ENCODE measurements at regions not wholly inside any gene's neighbourhood (a gene's known extent, or its start where the extent isn't known, plus 50 kb on each side); places are given as distances from the start of the nearest gene placed in this dataset.

DNA sequence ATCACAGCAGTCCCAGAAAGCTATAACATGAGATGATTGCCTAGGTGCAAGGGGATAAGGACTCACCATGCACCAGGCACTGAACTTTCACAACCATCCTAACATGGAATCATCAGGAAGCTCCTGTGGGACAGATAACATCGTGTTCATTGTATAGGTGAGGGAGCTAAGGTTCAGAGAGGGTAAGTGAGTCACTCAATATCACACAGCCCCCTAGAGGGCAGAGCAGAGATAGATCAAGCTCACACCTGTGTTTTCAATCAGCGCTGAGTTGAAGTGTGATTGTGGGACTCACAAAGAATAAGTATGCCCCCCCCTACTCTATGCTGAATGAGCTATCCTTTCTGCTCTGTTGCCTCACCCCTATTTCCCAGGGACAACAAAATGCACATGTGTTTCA is 377.7 kb upstream of the ERCC4 start:
- DNase-seq (ENCODE audit: extremely low read depth, low read depth), result no peak

DNA sequence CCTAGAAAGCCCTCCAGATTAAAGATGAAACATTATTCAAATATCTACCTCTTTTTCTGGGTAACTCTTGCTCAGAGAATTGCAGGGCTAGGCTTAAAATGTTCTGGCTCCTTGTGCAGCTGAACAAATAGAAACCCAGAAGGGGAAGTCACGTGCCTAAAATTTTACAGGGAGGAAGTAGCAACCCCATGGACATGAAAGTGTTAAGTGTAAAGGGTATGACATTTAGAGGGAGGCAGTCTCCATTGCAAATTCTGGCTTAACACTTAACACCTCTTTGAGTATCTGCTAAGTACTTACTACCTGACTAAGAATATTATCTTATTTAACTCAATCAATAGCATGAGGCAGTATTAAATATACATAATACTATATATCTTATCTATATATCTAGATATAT is 376.1 kb upstream of the ERCC4 start:
- DNase-seq (ENCODE audit: extremely low read depth, low read depth), result no peak

DNA sequence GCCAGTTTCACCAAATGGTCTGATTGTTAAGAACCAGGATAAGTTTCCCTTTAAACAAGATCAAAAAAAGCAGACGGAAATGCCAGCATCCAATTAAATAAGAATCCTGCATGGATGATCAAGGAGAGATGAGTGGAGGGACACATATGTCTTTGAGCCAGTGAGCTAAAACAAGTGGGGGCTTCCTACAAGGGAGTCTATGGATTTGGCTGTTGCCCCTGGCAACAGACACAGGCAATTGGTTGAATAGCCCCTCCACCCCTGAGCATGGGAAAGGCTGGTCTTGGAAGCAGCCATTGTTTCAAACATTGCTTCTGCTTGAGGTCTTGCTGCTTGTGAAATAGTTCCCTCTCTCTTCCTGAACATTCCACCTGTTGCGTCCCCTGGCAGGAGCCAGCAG is 374.7 kb upstream of the ERCC4 start:
- no peak for DNase-seq (ENCODE audit: extremely low read depth, low read depth)

DNA sequence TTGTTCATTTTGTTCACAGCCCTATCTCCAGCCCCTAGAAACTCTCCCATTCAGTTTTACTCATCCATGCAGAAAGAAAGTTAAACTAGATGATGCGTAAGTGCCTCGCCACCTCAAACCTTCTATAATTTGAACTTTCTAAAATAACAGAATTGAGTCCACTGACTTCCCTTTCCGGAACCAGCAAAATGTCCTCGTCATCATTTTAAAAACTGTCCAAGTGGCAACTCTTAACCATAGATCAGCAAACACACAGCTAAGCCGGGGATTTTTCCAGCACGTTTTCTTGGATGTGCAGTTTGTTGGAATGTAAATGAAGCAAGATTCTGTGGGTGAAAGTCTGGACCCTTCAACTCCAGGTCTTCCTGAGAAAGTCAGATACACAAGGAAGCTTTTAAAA is 369.7 kb upstream of the ERCC4 start:
- DNase-seq (ENCODE audit: extremely low read depth, low read depth), result no peak

DNA sequence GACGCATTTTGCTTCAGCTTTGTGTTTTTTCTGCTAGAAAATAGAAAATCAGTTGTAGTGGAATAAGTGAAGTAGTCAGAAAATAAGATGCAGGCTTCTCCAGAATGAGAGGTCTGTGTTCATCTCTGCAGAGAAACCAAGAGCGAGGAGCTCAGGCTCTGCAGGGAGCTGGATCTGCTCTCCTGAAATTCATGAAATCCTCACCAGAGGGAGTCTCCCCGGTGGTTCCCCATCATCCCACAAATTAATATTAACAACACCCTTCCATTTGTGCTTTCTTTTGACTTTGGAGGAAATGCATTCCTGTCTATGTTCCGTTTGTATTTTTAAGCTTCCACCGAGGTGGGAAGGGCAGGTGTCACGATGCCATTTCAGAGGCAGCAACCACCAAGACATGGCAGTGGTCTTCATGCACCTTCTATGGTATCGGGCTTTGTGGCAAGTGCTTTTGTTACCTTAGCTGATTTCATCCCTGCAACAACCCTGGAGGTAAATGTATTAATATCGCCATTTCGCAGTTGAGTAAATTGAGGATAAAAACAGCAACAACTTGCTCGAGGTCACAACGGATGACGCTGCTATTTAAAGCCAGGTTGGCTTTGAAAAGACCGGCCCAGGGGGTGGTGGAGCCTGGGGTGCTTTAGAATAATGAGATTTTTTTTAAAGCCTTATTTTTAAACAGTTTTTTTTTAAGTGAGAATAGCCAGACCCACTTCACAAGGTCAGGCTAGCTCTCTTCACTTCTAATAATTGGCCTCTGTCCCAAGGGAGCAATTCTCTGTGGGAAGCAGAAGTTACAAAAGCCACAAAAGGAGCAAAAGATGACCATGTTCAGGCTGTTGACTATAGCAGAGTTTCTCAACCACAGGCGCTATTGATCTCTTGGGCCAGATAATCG is 367.6 kb upstream of the ERCC4 start:
- no peak for DNase-seq (ENCODE audit: extremely low read depth, low read depth)

DNA sequence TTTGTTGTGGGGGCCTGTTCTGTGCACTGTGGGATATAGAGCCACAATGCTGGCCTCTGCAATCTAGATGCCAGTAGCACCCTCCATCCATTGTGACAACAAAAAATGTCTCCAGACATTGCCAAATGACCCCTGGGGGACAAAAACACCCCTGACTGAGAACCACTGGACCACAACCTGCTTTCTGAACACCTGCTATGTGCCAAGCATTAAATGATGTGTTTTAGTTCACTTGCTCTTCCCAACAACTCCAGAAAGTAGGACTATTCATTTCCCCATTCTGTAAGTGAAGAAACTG is 367.0 kb upstream of the ERCC4 start:
- DNase-seq (ENCODE audit: extremely low read depth, low read depth), result no peak

DNA sequence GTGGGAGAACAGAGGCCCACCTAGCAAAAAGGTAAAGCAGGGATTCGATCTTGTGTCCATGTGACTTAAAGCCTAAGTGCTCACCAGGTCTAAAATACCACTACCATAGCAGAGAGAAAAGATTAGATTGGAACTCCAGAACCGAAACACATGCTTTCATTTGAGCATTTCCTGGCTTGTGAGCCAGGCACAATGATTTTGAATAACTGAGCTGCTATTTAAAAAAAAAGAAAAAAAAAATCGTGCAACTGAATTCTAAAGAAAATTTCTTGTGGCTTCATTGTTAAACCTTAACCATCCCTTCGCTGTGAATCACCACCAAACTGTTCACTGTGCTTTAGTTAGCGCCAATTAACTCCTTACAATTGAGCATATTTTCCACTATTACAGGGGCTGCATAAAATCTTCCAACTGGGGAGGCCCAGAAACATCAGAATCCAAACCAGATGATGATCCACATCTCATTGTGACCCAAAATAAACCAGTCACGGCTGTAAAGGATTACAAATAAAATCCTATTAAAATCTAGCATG is 366.4 kb upstream of the ERCC4 start:
- DNase-seq (ENCODE audit: extremely low read depth, low read depth), result no peak

DNA sequence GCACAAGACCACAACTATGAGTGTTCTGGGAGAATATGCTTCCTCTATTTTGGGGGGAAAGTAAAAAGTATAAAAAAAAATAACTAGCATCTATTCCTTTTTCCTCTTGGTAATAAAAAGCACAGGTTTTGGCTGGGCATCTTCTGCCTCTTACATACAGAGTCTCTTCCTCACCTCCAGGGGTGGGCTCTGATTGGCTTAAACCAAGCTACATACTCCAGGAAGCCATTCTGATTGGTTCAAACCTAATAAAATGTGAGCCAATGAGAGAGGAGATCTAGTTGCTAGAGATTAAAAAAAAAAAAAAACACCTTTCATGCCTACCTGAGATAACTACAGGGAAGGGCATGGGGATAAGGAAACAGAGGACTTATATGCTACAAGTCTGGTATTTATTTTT is 365.9 kb upstream of the ERCC4 start:
- DNase-seq (ENCODE audit: extremely low read depth, low read depth), result no peak

DNA sequence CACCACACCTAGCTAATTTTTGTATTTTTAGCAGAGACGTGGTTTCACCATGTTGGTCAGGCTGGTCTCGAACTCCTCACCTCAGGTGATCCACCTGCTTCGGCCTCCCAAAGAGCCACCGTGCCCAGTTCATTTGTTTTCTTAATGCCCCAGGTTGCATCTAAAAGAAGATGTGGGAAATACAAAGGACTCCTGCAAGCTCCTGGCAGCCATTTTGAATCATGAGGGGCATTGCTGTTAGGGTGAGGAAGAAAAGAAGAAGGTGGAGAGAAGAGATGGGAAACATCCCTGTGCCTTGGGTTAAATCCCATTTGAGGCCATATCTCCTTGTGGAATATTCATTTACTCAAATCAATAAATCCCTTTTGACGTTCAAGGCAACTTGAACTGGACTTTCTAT is 365.3 kb upstream of the ERCC4 start:
- DNase-seq (ENCODE audit: extremely low read depth, low read depth), result no peak

DNA sequence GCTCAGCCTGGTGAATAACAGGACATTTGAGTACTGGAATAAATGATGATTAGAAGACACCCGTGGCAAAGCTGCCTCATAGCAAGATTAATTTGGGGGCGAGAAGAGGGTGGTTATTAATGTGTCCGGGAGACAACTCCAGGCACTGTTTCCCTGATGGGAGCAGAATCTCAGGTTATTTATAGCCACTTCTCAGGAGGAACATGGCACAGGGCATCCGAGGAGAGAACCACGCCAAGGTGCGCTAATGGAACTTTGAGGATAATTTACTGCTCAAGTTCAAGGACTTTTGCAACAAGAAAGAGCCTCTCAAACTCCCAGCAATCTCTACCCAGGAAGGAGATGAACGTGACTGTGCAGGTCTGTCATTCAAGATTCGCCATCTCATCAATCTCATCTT is 362.5 kb upstream of the ERCC4 start:
- DNase-seq (ENCODE audit: extremely low read depth, low read depth), result no peak

DNA sequence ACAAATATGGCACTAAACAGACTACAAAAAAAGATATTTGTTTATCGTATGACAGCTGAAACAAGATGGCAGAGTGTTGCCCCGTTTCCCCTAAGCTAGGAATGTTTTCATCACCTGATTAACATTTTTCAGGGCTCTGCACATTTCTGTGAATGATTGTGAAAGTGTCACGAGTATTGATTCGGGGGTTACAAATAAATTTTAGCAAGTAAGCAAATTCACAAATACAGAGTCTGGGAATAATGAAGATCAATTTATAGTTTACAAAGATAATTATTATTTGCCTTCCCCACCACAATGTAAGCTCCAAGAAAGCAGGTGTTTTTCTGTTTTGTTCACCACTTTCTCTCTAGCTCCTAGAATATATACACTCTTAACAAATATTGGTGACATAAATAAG is 361.2 kb upstream of the ERCC4 start:
- DNase-seq (ENCODE audit: extremely low read depth, low read depth), result no peak

DNA sequence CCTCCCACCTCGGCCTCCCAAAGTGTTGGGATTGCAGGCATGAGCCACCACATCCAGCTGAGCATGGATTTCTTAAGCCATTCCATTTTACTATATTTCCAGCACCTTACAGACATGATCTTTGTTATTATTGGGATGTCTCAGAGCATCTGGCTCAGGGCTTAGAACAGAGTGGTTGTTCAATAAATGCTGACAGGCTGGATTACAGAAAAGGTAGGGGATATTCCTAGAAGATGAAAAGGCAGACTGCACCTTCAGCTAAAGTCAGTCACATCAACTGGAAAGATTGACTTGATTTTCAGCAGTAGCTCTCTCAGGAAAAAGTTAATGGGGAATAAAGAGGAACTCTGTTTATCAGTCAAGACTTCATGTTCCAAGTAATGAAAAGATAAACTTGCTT is 360.3 kb upstream of the ERCC4 start:
- no peak for DNase-seq (ENCODE audit: extremely low read depth, low read depth)

DNA sequence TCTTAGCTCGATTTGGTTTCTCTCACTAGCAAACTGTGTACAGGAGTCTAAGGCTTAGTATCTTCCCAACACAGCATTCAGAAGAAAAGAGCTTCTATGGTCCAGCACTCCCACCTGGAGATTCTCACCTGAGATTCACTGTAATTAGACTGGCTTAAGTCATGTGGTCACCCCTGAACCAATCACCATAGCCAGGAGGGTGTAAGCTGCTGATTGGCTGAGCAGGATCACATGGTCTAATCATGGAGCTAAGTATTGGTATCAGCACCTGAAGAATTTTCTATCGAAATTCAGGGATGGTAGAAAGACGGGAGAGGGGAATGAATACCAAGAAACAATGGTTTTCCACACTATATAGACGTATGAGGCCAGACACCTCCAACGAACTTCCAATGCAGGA is 359.8 kb upstream of the ERCC4 start:
- DNase-seq (ENCODE audit: extremely low read depth, low read depth), result no peak

DNA sequence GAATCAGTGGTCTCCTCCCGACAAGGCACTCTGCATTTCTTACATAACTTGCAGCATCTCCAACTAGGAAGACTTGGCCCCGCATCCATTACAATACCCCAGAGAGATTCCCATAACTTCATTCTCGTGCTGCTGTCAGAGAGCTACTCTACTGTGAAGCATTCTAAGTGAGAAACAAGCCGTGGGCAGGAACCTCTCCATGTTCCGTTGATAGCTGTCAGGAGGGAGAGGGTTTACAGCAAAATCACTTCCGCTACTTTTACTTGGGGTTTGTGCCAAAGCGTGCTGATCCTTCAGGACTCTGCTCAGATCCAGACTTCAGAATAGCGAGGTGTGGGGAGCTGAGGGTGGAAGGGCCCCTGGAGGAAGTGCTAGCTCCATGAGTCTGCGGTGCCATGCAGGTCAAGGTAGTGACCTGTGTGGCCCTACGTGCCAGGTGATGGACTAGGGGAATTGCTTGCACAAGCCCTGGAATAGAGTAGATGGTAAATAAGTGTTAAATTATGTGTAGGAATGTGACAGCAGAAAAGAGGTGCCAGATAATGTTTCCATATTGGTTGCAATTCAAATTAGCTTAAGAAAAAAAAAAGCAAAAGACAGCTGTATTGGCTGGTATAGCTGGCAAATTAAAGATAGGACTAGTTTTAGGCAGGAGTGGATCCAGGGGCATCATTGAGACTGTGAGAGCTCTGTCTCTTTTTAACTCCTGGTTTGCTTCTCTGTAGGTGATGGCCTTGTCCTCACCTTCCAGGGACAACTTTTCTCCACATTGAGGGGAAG is 358.5 kb upstream of the ERCC4 start:
- no peak for DNase-seq (ENCODE audit: extremely low read depth, low read depth)

DNA sequence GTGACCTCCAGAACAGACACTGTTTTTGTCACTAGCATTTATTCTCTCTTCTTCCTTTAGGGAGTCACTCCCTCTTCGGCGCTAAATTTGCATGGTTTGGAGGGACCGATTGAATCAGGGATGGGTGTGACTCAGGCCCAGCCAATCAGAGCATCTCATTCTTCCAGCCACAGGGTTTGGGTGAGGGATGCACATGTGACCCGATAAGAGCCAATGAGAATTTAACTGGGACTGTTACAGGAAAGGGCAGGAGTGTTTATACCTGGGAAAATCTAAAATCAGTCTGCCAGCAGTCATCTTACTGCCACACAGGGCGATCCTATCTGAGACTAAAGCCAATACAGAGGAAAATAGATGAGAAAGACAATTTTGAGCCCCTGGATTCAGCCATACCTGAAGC is 351.2 kb upstream of the ERCC4 start:
- DNase-seq (ENCODE audit: extremely low read depth, low read depth), result no peak

DNA sequence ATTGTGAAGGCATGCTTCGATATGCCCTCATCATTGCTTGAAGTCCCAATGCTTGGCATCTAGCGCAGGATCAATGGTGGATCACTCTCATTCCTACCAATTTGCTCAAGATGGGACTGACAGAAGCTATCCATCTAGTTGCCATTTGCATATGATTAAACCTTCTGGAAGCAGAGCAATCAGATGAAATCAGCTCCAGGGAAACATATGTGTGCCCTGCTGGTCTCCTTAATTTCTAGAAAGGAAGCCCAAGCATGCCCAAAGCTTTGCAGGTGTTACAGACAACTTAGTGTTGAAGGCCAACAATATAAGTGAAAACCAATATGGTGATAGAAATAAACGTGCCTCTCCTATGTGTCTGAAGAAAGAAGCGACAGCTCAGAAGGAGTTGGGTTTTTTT is 350.0 kb upstream of the ERCC4 start:
- no peak for DNase-seq (ENCODE audit: extremely low read depth, low read depth)

DNA sequence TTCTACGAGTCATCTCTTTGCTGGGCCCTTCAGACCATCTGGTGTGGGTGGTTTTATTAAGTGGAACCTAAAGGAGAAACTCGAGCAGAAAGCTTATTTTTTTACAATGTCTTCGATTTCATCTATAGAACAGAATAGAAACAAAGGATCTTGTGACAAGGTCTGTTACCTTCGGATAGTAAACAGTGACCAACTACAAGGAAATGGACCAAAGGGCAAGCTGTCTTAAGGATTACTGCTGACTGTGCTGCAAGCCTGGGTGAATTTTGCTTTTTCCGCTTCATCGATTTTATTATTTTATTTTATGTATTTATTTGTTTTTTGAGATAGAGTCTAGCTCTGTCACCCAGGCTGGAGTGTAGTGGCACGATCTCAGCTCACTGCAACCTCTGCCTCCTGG is 348.9 kb upstream of the ERCC4 start:
- DNase-seq (ENCODE audit: extremely low read depth, low read depth), result no peak

DNA sequence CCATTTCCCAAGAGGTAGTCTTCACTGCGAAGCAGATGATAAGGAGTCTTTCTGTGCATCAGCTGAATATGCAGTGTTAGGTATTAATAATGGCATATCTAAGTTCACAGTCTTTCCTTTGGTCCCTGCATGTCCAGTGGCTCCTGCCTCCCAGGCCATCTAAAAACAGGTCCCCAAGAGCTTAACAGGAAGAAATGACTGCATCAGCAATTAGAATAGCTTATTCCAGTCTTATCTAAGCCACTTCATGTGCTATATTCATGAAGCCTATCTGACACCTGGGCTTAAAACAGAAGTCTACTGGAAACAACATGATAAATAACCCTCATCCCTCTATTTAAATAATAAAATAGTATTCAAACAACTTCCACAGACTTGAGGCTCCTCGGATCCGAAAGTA is 346.1 kb upstream of the ERCC4 start:
- DNase-seq (ENCODE audit: extremely low read depth, low read depth), result no peak

DNA sequence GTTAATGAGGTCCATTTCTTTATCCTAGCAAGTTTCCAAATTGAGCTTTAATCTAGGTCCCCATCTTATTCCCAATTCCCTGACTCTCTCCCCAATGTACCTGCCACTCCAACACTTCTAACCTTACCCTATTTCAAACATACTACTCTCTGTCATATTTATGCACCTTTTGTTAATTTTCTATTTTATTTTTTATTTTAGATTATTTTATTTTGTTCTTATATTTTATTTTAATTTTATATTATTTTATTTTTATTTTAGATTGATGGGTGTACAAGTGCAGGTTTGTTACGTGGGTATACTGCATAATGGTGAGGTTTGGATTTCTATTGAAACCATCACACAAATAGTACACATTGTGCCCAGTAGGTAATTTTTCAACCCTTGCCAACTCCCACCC is 333.9 kb upstream of the ERCC4 start:
- DNase-seq (ENCODE audit: extremely low read depth, low read depth), result no peak

DNA sequence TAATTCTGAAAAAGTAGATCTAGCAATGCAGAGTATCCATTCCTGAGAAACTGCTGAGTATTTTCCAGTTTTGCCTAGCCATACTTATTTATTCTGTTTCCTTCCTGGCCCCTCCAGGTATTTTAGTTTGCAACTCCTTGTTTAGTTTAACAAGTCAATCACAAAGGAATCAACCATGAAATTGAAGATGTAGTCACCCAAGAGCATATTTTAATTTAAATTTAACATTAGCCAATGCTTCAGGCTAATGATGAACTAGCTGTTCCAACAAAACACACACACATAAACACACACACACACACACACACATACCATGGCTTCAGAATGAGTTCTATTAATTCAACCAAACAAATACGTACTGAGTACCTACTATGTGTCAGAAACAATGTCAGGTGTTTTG is 332.8 kb upstream of the ERCC4 start:
- no peak for DNase-seq (ENCODE audit: extremely low read depth, low read depth)

DNA sequence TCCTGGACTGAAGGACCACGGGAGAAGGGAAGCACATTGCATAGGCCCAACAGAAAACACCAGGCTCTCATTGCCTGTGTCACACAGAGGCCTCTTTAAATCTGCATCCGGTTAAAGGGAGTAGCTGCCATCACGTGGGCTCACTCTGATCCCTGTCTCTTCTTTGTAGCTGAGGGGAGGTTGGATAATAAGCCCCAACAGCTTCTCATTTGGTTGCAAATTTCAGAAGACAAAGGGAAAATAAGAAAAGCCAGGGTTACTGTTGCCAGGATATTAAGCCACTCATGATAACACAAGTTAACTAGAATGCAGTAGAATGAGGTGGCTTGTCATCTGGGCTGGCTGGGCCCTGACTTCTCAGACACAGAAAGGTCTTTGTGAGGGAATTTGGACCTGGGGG is 325.1 kb upstream of the ERCC4 start:
- DNase-seq (ENCODE audit: extremely low read depth, low read depth), result no peak

DNA sequence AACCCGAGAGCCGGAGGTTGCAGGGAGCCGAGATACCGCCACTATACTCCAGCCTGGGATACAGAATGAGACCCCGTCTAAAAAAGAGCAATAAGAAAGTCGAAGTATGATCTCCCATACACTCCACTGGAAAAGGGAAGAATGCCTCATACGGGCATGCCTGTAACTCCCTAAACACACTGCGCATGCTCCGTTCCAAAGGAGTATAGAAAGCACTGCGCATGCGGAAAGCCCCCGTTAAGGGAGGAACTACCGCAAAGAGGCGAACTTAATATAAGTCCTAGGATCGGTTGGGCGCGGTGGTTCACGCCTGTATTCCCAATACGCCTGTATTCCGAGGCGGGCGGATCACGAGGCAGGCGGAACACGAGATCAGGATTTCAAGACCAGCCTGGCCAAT is 313.1 kb upstream of the ERCC4 start:
- no peak for DNase-seq (ENCODE audit: extremely low read depth, low read depth)
